IgD-negative memory B cell (primary cell): ENCODE measurements at regions not wholly inside any gene's neighbourhood (a gene's known extent, or its start where the extent isn't known, plus 50 kb on each side); places are given as distances from the start of the nearest gene placed in this dataset.
A peak's percentile ranks its signal among the peaks of the same experiment; 100 is the strongest.
"Not testable (repeated sequence)": the region's sequence is repeated elsewhere in the genome, so short reads cannot be mapped to it uniquely, and the experiment has no call there.

Experiments
- H3K27ac Mint-ChIP-seq, 3 donors: one replicate each; pipeline ENCODE4 v1.8.0; 2020 to 2022; ENCODE audit warnings: mild to moderate bottlenecking in 3 of 3, mixed read lengths in 3 of 3, moderate library complexity in 1 of 3
- H3K27me3 Mint-ChIP-seq: one replicate; pipeline ENCODE4 v1.8.0; 2021; ENCODE audit warnings: mixed read lengths
- H3K36me3 Mint-ChIP-seq: one replicate; pipeline ENCODE4 v1.8.0; 2020; ENCODE audit warnings: mild to moderate bottlenecking, mixed read lengths
- H3K4me1 Mint-ChIP-seq, 3 donors: one replicate each; pipeline ENCODE4 v1.8.0; 2020 to 2022; ENCODE audit warnings: mixed read lengths in 3 of 3, mild to moderate bottlenecking in 1 of 3
- H3K4me3 Mint-ChIP-seq, 4 donors: one replicate each; pipeline ENCODE4 v1.8.0; 2020 to 2022; ENCODE audit warnings: mild to moderate bottlenecking in 4 of 4, mixed read lengths in 4 of 4, moderate library complexity in 3 of 4
- H3K9me3 Mint-ChIP-seq, 3 donors: one replicate each; pipeline ENCODE4 v1.8.0; 2020 to 2021; ENCODE audit warnings: mixed read lengths in 3 of 3, mild to moderate bottlenecking in 1 of 3

GRCh38 chr21:14744368-14744767 is 198.3 kb upstream of the SAMSN1 start:
- Mint-ChIP-seq H3K36me3 (no peaks in the 10 kb centered on the region), H3K4me3 (no peak overlapping the region), H3K9me3 (peaks cover 4 to 12% (median 4%) of the 10 kb centered on the region in 3 donors), H3K27me3 (no peaks in the 10 kb centered on the region), H3K4me1 (peaks cover 0 to 1% (median 0%) of the 10 kb centered on the region in 3 donors), H3K27ac (no peak overlapping the region)

DNA sequence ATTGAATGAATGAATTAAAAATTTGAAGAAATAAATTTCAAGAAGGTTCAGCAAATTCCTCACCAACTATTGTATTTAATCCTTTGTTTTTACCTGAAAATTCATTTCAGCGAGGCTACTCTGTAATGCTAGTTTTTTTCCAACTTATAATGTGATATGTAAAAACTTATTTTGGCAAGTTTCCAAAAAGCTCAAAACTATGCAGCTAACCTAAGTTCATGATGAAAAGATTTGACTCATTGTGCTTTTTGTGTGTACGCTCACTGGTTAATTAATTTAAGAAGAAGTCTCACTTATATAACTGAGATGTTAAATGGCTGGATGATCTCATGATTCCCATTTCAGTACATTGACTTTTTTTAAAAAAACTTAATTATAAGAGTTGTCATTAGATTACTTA is 196.0 kb upstream of the SAMSN1 start:
- H3K9me3 Mint-ChIP-seq, result peaks cover 4 to 12% (median 4%) of the 10 kb centered on the region in 3 donors
- no peak overlapping the region for H3K27ac Mint-ChIP-seq
- no peak overlapping the region for H3K4me3 Mint-ChIP-seq
- H3K4me1 Mint-ChIP-seq, result peaks cover 1 to 5% (median 4%) of the 10 kb centered on the region in 3 donors
- H3K36me3 Mint-ChIP-seq, result no peaks in the 10 kb centered on the region
- H3K27me3 Mint-ChIP-seq, result no peaks in the 10 kb centered on the region

DNA sequence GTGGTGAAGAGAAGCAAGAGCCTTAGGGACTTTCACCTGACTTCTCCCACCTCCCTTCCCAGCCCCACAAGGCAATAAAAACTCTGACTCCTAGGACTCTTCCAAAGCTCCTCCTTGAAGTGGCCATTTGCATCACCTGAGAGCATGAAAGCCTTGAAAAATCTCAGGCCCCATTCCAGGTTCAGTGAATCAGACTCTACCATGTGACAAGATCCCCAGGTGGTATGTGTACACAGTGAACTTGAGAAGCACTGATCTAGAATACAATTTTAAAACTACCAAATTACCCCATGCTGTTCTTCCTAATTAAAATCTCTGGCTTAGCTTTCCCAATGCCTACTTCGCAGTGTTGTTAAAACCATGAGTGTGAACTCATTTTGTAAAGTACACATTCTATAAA is 195.1 kb upstream of the SAMSN1 start:
- Mint-ChIP-seq H3K27ac (no peak overlapping the region), H3K36me3 (no peaks in the 10 kb centered on the region), H3K4me1 (peaks cover 6 to 9% (median 7%) of the 10 kb centered on the region in 3 donors), H3K27me3 (no peaks in the 10 kb centered on the region), H3K4me3 (no peak overlapping the region), H3K9me3 (peaks cover 4 to 11% (median 4%) of the 10 kb centered on the region in 3 donors)

DNA sequence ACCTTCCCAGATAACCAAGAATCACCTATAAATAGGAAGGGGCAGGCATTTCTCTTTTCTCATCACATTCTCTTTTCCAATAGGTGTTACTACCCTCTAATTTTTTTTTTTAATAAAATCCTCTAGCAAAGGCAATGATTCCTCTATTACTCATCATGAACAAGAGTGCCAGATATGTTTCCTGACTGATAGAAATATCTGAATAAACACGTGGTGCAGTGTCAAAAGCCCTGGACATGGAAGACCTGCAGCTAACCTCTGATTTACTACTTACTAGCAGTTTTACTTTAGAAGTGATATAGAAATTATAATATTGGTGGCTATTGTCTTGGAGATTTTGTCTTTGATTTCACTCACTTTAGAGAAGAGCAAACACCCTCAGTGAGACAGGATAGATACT is 194.6 kb upstream of the SAMSN1 start:
- Mint-ChIP-seq H3K4me3 (no peak overlapping the region), H3K27ac (no peak overlapping the region), H3K27me3 (no peaks in the 10 kb centered on the region), H3K36me3 (no peaks in the 10 kb centered on the region), H3K9me3 (peaks cover 3 to 5% (median 4%) of the 10 kb centered on the region in 3 donors), H3K4me1 (peaks cover 9 to 11% (median 9%) of the 10 kb centered on the region in 3 donors)

GRCh38 chr21:14740116-14740515 is 194.0 kb upstream of the SAMSN1 start:
- Mint-ChIP-seq H3K36me3 (no peaks in the 10 kb centered on the region), H3K9me3 (peaks cover 3 to 4% (median 4%) of the 10 kb centered on the region in 3 donors), H3K27ac (no peak overlapping the region), H3K4me1 (peaks cover 9 to 16% (median 12%) of the 10 kb centered on the region in 3 donors), H3K4me3 (no peak overlapping the region), H3K27me3 (no peaks in the 10 kb centered on the region)

DNA sequence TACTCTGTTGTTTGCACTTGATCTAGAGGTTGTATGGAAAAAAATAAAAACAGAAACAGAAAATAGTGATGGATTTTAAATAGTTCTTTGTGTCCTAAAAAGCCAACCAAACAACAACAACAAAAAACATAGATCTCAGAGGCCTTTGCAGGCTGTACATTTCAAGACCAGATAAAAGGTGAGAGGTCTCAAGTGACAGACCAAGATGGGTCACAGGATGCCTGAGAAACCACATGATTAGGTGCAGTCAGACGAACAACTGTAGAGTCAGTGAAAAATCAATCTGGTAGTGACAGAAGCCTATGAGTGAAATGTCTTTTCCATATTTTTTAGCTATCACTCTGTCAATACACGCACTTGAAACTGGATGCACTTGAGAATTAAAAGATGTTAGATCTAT is 193.5 kb upstream of the SAMSN1 start:
- H3K9me3 Mint-ChIP-seq, result peaks cover 2 to 4% (median 3%) of the 10 kb centered on the region in 3 donors
- H3K4me3 Mint-ChIP-seq, result no peak overlapping the region
- H3K27me3 Mint-ChIP-seq, result no peaks in the 10 kb centered on the region
- H3K4me1 Mint-ChIP-seq, result peaks cover 10 to 21% (median 12%) of the 10 kb centered on the region in 3 donors
- no peaks in the 10 kb centered on the region for H3K36me3 Mint-ChIP-seq
- no peak overlapping the region for H3K27ac Mint-ChIP-seq

DNA sequence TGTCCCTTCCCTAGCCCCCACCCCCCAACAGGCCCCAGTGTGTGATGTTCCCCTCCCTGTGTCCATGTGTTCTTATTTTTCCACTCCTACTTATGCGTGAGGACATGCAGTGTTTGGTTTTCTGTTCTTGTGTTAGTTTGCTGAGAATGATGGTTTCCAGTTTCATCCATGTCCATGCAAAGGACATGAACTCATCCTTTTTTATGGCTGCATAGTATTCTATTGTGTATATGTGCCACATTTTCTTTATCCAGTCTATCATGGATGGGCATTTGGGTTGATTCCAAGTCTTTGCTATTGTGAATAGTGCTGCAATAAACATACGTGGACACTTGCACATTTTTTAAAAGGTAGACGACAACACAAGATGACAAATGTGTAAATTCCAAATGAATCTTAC is 192.5 kb upstream of the SAMSN1 start:
- peaks cover 18 to 31% (median 19%) of the 10 kb centered on the region in 3 donors for H3K4me1 Mint-ChIP-seq
- H3K27ac Mint-ChIP-seq, H3K4me3 Mint-ChIP-seq, H3K27me3 Mint-ChIP-seq, H3K36me3 Mint-ChIP-seq, H3K9me3 Mint-ChIP-seq: not testable (repeated sequence)

- Mint-ChIP-seq H3K4me1 (peaks cover 19 to 32% (median 20%) of the 10 kb centered on the region in 3 donors), H3K9me3 (no peaks in the 10 kb centered on the region), H3K27ac (no peak overlapping the region), H3K36me3 (no peaks in the 10 kb centered on the region), H3K4me3 (no peak overlapping the region), H3K27me3 (no peaks in the 10 kb centered on the region)
These were observed 191.8 kb upstream of the SAMSN1 start for GRCh38 chr21:14737922-14738321.

DNA sequence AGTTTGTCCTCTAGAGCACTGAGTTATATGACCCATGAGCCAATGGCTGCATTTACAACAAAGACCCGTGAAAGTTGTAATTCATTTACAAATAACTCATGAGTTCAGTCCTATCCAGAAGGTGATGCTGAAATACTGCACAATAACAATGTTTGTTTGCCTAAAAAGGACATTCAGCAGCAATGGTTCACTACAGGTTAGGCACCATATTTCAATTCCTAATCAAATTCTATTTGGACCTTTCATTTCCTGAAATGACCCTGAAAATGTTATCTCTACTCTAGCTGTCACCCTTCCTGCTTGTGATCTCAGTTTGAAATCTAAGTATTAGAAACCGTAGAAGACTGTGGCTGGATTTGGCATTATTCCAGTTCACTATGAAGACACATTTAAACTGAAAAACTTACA is 191.2 kb upstream of the SAMSN1 start:
- H3K36me3 Mint-ChIP-seq, result no peaks in the 10 kb centered on the region
- H3K4me1 Mint-ChIP-seq, result peaks cover 19 to 32% (median 20%) of the 10 kb centered on the region in 3 donors
- no peak overlapping the region for H3K4me3 Mint-ChIP-seq
- no peaks in the 10 kb centered on the region for H3K9me3 Mint-ChIP-seq
- H3K27ac Mint-ChIP-seq, result no peak overlapping the region
- H3K27me3 Mint-ChIP-seq, result no peaks in the 10 kb centered on the region

- no peaks in the 10 kb centered on the region for H3K9me3 Mint-ChIP-seq
- peaks cover 19 to 32% (median 20%) of the 10 kb centered on the region in 3 donors for H3K4me1 Mint-ChIP-seq
- H3K27ac Mint-ChIP-seq, result no peak overlapping the region
- no peaks in the 10 kb centered on the region for H3K36me3 Mint-ChIP-seq
- H3K4me3 Mint-ChIP-seq, result no peak overlapping the region
- H3K27me3 Mint-ChIP-seq, result no peaks in the 10 kb centered on the region
These were observed 190.6 kb upstream of the SAMSN1 start for GRCh38 chr21:14736672-14737071.

DNA sequence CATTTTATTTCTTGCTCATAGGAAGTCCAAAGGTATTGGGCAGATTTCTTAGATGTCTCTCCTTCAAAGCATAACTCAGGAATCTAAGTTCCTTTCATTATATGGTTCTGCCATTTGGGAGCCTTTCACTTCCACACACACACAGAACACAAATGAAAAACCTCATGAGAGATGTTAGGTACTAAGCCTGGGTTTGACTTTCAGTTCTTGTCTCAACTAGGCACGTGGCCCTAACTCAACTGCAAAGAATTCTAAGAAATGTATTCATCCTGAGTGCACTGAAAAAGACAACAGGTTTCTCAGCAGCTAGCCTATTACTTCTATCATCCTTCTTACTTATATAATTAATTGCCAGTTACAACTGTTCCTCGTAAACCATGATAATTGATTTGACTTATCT is 190.0 kb upstream of the SAMSN1 start:
- Mint-ChIP-seq H3K9me3 (no peaks in the 10 kb centered on the region), H3K27ac (no peak overlapping the region), H3K4me3 (no peak overlapping the region), H3K27me3 (no peaks in the 10 kb centered on the region), H3K4me1 (peaks cover 19 to 32% (median 20%) of the 10 kb centered on the region in 3 donors), H3K36me3 (no peaks in the 10 kb centered on the region)

DNA sequence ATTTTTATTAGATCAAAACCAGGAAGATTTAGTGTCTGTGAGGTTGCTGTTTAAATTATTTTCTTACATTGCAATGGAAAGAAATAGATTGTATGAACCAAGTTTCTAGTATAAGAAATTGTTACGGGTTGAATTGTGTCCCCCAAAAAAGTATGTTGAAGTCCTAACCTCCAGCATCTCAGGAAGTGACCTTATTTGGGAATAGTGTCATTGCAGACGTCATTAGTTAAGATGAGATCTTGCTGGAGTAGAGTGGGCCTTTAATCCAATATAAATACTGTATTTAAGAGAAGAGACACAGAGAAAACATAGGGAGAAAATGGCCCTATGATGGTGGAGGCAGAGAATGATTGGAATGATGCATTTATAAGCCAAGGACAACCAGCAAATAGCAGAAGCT is 188.7 kb upstream of the SAMSN1 start:
- H3K27ac Mint-ChIP-seq, result no peak overlapping the region
- no peaks in the 10 kb centered on the region for H3K9me3 Mint-ChIP-seq
- no peaks in the 10 kb centered on the region for H3K36me3 Mint-ChIP-seq
- peaks cover 19 to 32% (median 20%) of the 10 kb centered on the region in 3 donors for H3K4me1 Mint-ChIP-seq
- no peaks in the 10 kb centered on the region for H3K27me3 Mint-ChIP-seq
- no peak overlapping the region for H3K4me3 Mint-ChIP-seq

DNA sequence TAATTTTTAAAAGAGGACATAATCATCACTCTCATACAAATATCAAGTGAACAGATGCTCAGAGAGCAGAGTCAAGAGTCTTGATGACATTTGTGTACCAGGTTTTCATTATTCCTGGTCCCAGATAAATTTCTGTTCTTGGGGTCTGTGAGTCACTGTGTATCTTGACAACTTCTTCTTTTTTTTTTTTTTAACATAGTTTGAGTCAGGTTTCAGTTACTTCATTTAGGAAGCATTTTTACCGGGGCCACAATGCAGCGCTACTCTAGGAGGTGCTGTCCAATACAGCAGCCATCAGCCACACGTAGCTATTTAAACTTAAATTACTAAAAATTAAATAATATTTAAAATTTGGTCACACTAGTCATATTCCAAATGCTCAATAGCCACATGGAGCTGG is 188.1 kb upstream of the SAMSN1 start:
- Mint-ChIP-seq H3K27me3 (no peaks in the 10 kb centered on the region), H3K4me1 (peaks cover 19 to 32% (median 20%) of the 10 kb centered on the region in 3 donors), H3K9me3 (no peaks in the 10 kb centered on the region), H3K27ac (no peak overlapping the region), H3K4me3 (peak overlapping the region in 1 of 4 donors; percentile 81), H3K36me3 (no peaks in the 10 kb centered on the region)

DNA sequence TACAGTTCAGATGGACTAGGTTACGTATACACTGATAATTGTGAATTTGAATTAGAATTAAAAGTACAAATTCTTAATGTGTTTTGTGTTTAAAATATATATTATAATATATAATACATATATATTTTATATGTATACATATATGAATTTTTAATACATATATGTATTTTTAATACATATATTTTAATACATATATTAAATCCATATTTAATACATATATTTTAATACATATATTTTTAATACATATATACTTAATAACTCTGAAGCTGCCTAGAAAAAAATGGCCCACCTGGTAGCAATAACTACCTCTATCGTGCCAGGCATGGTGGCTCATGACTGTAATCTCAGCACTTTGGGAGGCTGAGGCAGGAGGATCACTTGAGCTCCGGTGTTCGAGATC is 179.1 kb upstream of the SAMSN1 start:
- Mint-ChIP-seq H3K9me3 (peaks cover 0 to 2% (median 0%) of the 10 kb centered on the region in 3 donors), H3K27ac (no peak overlapping the region), H3K36me3 (peaks cover 3% of the 10 kb centered on the region)

DNA sequence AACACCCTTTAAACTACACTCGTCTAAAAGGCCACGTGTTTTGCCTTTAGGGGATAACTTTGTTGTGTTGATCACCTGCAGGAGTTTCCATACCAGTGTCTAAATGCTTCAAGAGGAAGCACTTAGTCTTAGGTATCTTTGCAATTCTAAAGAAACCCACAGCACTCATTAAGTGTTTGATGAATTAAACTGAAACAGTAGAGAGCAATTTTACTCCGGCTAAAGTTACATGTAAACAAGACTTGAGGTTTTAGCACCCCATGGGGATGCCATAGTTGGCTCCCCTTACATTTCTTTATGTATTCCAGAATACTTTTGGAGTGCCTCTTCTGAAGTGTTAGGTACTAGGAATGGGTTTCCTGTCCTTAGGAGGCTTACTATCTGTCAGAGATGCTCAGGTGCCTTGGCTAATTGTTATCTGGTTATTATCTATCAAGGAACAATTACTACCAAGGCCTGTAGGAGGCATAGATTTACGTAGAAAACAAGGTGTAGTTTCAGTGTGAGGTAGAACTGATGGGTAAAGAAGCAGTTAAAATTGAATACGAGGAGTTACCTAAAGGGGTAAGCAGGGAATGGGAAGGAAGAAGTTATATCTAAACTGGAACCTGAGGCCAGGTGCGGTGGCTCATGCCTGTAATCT is 176.8 kb upstream of the SAMSN1 start:
- Mint-ChIP-seq H3K4me3 (no peak overlapping the region), H3K9me3 (peaks cover 0 to 2% (median 0%) of the 10 kb centered on the region in 3 donors), H3K36me3 (peaks cover 3% of the 10 kb centered on the region), H3K27me3 (no peaks in the 10 kb centered on the region), H3K27ac (no peak overlapping the region), H3K4me1 (peaks cover 4 to 8% (median 4%) of the 10 kb centered on the region in 3 donors)

More for the DNA sequence above, 179.1 kb upstream of the SAMSN1 start:
- Mint-ChIP-seq H3K27me3 (no peaks in the 10 kb centered on the region), H3K4me3 (no peak overlapping the region), H3K4me1 (peaks cover 4 to 8% (median 4%) of the 10 kb centered on the region in 3 donors)

- H3K9me3 Mint-ChIP-seq, result peaks cover 0 to 3% (median 0%) of the 10 kb centered on the region in 3 donors
- H3K36me3 Mint-ChIP-seq, result peaks cover 3% of the 10 kb centered on the region
- H3K4me1 Mint-ChIP-seq, result peaks cover 0 to 1% (median 0%) of the 10 kb centered on the region in 3 donors
- no peak overlapping the region for H3K4me3 Mint-ChIP-seq
- H3K27ac Mint-ChIP-seq, result no peak overlapping the region
- H3K27me3 Mint-ChIP-seq, result no peaks in the 10 kb centered on the region
These were observed 174.1 kb upstream of the SAMSN1 start for GRCh38 chr21:14720237-14720636.
